ENCODE measurements at regions not wholly inside any gene's neighbourhood (a gene's known extent, or its start where the extent isn't known, plus 50 kb on each side); places are given as distances from the start of the nearest gene placed in this dataset.

DNA sequence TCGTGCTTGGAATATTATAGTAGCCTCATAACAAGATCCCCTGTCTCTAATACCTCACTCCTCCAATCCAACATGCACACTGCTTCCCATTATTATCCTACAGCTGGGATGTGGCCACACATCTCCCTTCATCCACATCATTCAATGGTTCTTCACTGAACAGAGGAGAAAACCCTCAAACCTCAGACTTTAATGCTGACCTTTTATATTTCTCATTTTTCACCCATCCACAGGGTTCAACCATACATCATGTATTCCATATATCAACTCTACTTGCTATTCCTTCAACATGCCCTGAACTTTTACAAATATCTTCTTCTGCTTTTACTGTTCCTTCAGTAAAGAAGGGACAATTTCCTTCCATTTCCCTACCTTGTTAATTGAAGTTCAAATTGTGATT lies 396.8 kb downstream of the TLE4 start:
- H3K4me1 ChIP-seq (ENCODE audit: control insufficient read depth, insufficient read depth, low read length): no peaks in the 10 kb centered on the region
- H3K9ac ChIP-seq (ENCODE audit: low read length): no peak overlapping the region
- no peaks in the 10 kb centered on the region for H3K9me3 ChIP-seq (ENCODE audit: control insufficient read depth, insufficient read depth, low read depth, low read length)
- H3K27me3 ChIP-seq (ENCODE audit: control insufficient read depth, insufficient read depth, low read length): peaks cover 17% of the 10 kb centered on the region; the same call in 1 of the 2 replicates
- H3K27ac ChIP-seq (ENCODE audit: low read depth, low read length): no peak overlapping the region
- no peak overlapping the region for H3K4me3 ChIP-seq (ENCODE audit: low read depth, low read length)
- H3K36me3 ChIP-seq (ENCODE audit: control insufficient read depth, insufficient read depth, low read length): no peaks in the 10 kb centered on the region

DNA sequence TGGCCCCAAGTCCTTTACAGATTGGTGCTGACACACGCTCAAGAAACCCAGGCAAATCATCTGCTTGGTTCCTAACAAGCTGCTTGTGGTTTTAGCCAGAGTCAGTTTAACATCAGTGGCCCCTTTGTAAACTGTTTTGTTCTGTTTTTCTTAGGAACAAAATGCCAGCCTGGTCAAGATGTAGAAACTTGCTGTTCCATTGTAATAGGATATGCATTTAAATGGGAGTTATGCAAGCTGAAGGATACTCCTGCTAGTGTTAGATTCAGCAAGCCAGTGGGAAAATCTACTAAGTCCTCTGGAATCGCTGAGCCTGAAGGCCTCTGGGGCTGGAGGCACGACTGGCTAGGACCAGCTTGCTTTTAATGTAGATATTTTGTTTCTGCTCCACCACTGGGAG lies 391.1 kb downstream of the TLE4 start:
- no peak overlapping the region for H3K9ac ChIP-seq (ENCODE audit: low read length)
- peaks cover 14% of the 10 kb centered on the region for H3K4me1 ChIP-seq (ENCODE audit: control insufficient read depth, insufficient read depth, low read length)
- H3K27me3 ChIP-seq (ENCODE audit: control insufficient read depth, insufficient read depth, low read length): peaks cover 17% of the 10 kb centered on the region; the same call in 1 of the 2 replicates
- no peaks in the 10 kb centered on the region for H3K36me3 ChIP-seq (ENCODE audit: control insufficient read depth, insufficient read depth, low read length)
- H3K4me3 ChIP-seq (ENCODE audit: low read depth, low read length): no peak overlapping the region
- no peak overlapping the region for H3K27ac ChIP-seq (ENCODE audit: low read depth, low read length)
- no peaks in the 10 kb centered on the region for H3K9me3 ChIP-seq (ENCODE audit: control insufficient read depth, insufficient read depth, low read depth, low read length)

DNA sequence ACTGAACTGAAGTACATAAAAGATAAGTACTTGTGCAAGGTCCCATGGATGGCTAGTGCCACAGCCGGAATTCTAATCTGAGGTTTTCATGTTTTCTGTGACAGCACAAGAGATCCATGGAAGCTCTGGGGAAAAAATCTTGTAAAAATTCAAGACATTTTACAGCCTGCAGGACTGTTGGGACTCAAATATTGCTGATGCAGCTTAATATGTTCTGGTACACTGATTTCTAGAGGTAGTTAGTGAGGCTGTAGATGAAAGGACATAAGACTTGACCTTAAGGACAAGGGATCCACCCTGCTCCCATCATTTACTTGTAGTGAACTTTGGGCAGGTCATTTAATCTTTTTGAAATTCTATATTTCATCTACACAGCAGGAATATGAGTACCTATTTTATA lies 390.4 kb downstream of the TLE4 start:
- H3K27ac ChIP-seq (ENCODE audit: low read depth, low read length): no peak overlapping the region
- H3K4me1 ChIP-seq (ENCODE audit: control insufficient read depth, insufficient read depth, low read length): peaks cover 14% of the 10 kb centered on the region
- no peak overlapping the region for H3K9ac ChIP-seq (ENCODE audit: low read length)
- no peaks in the 10 kb centered on the region for H3K36me3 ChIP-seq (ENCODE audit: control insufficient read depth, insufficient read depth, low read length)
- H3K4me3 ChIP-seq (ENCODE audit: low read depth, low read length): no peak overlapping the region
- H3K9me3 ChIP-seq (ENCODE audit: control insufficient read depth, insufficient read depth, low read depth, low read length): no peaks in the 10 kb centered on the region
- peaks cover 17% of the 10 kb centered on the region; the same call in 1 of the 2 replicates for H3K27me3 ChIP-seq (ENCODE audit: control insufficient read depth, insufficient read depth, low read length)

DNA sequence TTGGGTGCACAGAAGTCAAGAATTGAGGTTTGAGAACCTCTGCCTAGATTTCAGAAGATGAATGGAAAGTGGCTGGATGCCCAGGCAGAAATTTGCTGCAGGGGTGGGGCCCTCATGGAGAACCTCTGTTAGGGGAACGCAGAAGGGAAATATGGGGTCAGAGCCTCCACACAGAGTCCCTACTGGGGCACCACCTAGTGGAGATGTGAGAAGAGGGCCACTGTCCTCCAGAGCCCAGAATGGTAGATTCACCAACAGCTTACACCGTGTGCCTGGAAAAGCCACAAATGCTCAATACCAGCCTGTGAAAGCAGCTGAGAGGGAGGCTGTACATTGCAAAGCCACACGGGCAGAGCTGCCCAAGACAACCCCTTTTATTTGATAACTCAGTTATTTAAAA lies 383.5 kb downstream of the TLE4 start:
- Histone ChIP-seq H3K4me3 (ENCODE audit: low read depth, low read length) (no peak overlapping the region), H3K27me3 (ENCODE audit: control insufficient read depth, insufficient read depth, low read length) (no peaks in the 10 kb centered on the region), H3K4me1 (ENCODE audit: control insufficient read depth, insufficient read depth, low read length) (no peaks in the 10 kb centered on the region), H3K9me3 (ENCODE audit: control insufficient read depth, insufficient read depth, low read depth, low read length) (peaks cover 8% of the 10 kb centered on the region; the same call in 1 of the 2 replicates), H3K36me3 (ENCODE audit: control insufficient read depth, insufficient read depth, low read length) (no peaks in the 10 kb centered on the region), H3K9ac (ENCODE audit: low read length) (no peak overlapping the region), H3K27ac (ENCODE audit: low read depth, low read length) (no peak overlapping the region)

DNA sequence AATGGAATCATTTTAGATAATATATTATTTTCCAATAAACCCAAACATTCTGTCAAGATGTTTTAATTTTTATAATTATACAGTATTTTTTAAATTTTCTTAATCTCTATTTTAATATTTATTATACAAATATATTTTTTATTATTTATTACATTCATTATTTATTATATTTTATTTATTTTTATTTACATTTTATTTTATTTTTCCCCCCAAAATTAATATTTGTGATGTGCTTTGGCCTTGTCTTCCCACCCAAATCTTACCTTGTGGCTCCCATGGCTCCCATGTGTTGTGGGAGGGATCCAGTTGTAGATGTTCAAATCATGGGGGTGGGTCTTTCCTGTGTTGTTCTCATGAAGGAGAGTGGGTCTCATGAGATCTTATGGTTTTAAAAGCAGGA lies 382.1 kb downstream of the TLE4 start:
- Histone ChIP-seq H3K4me1 (ENCODE audit: control insufficient read depth, insufficient read depth, low read length) (no peaks in the 10 kb centered on the region), H3K27me3 (ENCODE audit: control insufficient read depth, insufficient read depth, low read length) (no peaks in the 10 kb centered on the region), H3K36me3 (ENCODE audit: control insufficient read depth, insufficient read depth, low read length) (no peaks in the 10 kb centered on the region), H3K9me3 (ENCODE audit: control insufficient read depth, insufficient read depth, low read depth, low read length) (peaks cover 8% of the 10 kb centered on the region; the same call in 1 of the 2 replicates), H3K9ac (ENCODE audit: low read length) (no peak overlapping the region), H3K27ac (ENCODE audit: low read depth, low read length) (no peak overlapping the region), H3K4me3 (ENCODE audit: low read depth, low read length) (no peak overlapping the region)

DNA sequence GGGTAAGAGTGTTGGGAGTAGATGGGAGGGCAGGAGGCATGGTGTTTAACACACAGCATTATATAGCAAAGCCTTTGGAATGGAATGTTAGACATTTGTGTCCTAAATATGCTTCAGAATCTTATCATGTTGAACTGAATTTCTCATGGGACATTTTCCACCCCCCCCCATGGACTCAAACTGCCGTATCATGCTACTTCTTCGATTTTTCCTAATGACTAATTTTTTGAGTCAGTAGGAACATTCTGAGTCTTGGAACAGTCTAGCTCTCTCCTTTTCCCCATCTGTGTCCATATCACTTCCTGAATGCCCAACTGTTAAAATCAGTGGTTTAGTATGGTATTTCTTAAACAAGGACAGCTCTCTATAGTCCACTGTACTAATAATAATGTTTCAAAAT lies 380.6 kb downstream of the TLE4 start:
- no peak overlapping the region for H3K9ac ChIP-seq (ENCODE audit: low read length)
- H3K9me3 ChIP-seq (ENCODE audit: control insufficient read depth, insufficient read depth, low read depth, low read length): peaks cover 8% of the 10 kb centered on the region; the same call in 1 of the 2 replicates
- no peaks in the 10 kb centered on the region for H3K27me3 ChIP-seq (ENCODE audit: control insufficient read depth, insufficient read depth, low read length)

DNA sequence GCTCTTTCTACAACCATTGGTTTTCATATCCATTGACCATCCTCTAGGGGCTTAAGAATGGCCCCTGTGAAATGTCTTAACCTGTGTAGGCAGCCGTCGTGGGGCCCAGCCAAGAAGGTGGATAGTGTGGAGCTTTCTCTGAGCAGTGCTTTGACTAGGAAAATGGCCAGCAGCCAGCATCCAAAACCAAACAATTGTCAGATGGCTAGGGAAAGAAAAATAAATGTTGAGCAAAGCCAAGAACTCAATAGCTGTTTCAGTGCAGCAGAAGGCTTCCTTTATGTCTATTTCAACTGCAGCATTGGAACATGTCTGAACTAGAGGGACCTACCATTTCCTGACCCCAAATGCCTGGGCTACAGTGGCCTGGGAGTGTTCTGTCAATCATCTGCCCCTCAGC lies 374.9 kb downstream of the TLE4 start:
- H3K9me3 ChIP-seq (ENCODE audit: control insufficient read depth, insufficient read depth, low read depth, low read length): no peaks in the 10 kb centered on the region
- H3K4me3 ChIP-seq (ENCODE audit: low read depth, low read length): no peak overlapping the region
- H3K36me3 ChIP-seq (ENCODE audit: control insufficient read depth, insufficient read depth, low read length): no peaks in the 10 kb centered on the region
- no peak overlapping the region for H3K27ac ChIP-seq (ENCODE audit: low read depth, low read length)
- no peaks in the 10 kb centered on the region for H3K4me1 ChIP-seq (ENCODE audit: control insufficient read depth, insufficient read depth, low read length)
- no peaks in the 10 kb centered on the region for H3K27me3 ChIP-seq (ENCODE audit: control insufficient read depth, insufficient read depth, low read length)
- H3K9ac ChIP-seq (ENCODE audit: low read length): no peak overlapping the region

More for the DNA sequence above, 380.6 kb downstream of the TLE4 start:
- H3K4me1 ChIP-seq (ENCODE audit: control insufficient read depth, insufficient read depth, low read length): no peaks in the 10 kb centered on the region
- H3K27ac ChIP-seq (ENCODE audit: low read depth, low read length): no peak overlapping the region
- H3K4me3 ChIP-seq (ENCODE audit: low read depth, low read length): no peak overlapping the region
- no peaks in the 10 kb centered on the region for H3K36me3 ChIP-seq (ENCODE audit: control insufficient read depth, insufficient read depth, low read length)

DNA sequence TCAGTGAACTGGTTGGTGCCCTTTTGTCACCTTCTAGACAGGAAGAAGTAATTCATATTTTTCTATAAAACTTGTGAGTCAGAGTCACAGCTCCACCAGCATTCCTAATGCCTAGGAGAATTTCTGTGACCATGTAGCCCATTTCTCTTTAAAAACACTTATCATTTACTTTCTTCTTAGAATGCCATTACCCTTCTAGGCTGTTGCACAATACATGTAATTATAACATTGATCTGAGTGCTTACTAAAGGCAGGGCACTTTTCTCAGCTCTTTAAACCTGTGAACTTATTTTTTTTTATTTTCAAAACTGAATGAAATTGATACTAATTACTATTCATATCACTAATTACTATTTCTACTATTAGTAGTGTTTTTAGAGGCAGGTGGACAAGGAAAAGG lies 373.7 kb downstream of the TLE4 start:
- Histone ChIP-seq H3K27me3 (ENCODE audit: control insufficient read depth, insufficient read depth, low read length) (no peaks in the 10 kb centered on the region), H3K9me3 (ENCODE audit: control insufficient read depth, insufficient read depth, low read depth, low read length) (no peaks in the 10 kb centered on the region), H3K27ac (ENCODE audit: low read depth, low read length) (no peak overlapping the region), H3K36me3 (ENCODE audit: control insufficient read depth, insufficient read depth, low read length) (no peaks in the 10 kb centered on the region), H3K4me3 (ENCODE audit: low read depth, low read length) (no peak overlapping the region), H3K4me1 (ENCODE audit: control insufficient read depth, insufficient read depth, low read length) (no peaks in the 10 kb centered on the region), H3K9ac (ENCODE audit: low read length) (no peak overlapping the region)

DNA sequence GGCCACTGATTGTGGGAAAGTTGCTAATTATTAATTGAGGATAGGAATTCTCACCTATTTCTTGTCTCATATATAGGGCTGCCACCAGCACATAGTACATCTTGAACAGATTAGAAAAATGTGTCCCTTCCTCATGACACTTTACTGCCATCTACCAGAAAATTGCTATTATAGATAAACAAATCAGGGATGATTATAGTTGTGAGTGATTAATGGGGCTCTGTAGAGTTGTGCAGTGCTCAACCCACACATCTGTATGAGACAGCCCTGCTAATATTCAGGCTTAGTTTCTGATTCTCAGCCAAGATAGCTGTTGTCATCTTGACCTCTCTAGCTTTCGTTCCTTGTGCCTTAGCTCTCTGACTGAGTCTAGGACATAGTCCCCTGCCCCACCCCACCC lies 373.3 kb downstream of the TLE4 start:
- H3K4me3 ChIP-seq (ENCODE audit: low read depth, low read length): no peak overlapping the region
- H3K36me3 ChIP-seq (ENCODE audit: control insufficient read depth, insufficient read depth, low read length): no peaks in the 10 kb centered on the region
- no peaks in the 10 kb centered on the region for H3K9me3 ChIP-seq (ENCODE audit: control insufficient read depth, insufficient read depth, low read depth, low read length)
- H3K27ac ChIP-seq (ENCODE audit: low read depth, low read length): no peak overlapping the region
- H3K9ac ChIP-seq (ENCODE audit: low read length): no peak overlapping the region
- H3K27me3 ChIP-seq (ENCODE audit: control insufficient read depth, insufficient read depth, low read length): no peaks in the 10 kb centered on the region
- no peaks in the 10 kb centered on the region for H3K4me1 ChIP-seq (ENCODE audit: control insufficient read depth, insufficient read depth, low read length)

DNA sequence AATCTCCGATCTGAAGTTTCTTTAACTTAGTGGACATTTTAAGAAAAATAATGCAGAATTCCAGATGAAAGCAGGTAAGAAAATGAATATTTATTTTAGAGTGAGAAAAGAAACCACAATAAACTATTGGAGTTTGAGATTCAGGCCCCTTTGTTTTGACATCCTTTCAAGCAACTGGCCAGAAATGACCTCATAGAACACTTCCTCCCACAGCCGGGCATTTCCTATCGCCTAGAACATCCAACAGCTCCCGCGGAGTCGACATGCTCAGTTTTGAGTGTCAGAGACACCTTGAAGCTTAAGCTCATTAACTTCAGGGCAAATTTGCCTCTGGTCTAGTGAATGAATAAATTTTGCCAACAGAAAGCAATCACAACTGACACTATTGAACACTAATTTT lies 369.2 kb downstream of the TLE4 start:
- Histone ChIP-seq H3K27me3 (ENCODE audit: control insufficient read depth, insufficient read depth, low read length) (no peaks in the 10 kb centered on the region), H3K9ac (ENCODE audit: low read length) (no peak overlapping the region), H3K4me1 (ENCODE audit: control insufficient read depth, insufficient read depth, low read length) (0 out of 2 replicates have a peak, but pooled peaks cover 3% of the 10 kb centered on the region), H3K36me3 (ENCODE audit: control insufficient read depth, insufficient read depth, low read length) (no peaks in the 10 kb centered on the region), H3K27ac (ENCODE audit: low read depth, low read length) (no peak overlapping the region), H3K4me3 (ENCODE audit: low read depth, low read length) (no peak overlapping the region), H3K9me3 (ENCODE audit: control insufficient read depth, insufficient read depth, low read depth, low read length) (no peaks in the 10 kb centered on the region)

DNA sequence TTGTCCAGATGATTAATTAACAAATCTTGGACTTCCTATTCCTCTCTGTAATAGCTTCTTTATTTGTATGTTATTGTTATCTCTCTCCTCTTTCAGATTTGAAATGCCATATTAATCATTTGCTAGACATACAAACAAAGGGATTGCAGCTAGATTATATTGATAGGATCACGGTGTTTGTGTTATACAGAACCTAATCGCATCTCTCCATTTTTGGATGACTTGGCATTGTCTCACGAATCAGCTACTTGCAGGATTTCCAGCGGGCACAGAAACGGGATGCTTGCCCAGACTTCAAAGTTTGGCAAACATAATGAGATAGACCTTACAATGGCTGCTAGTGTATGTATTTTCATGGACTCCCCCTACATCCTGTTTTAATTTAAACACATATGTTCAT lies 368.1 kb downstream of the TLE4 start:
- no peaks in the 10 kb centered on the region for H3K9me3 ChIP-seq (ENCODE audit: control insufficient read depth, insufficient read depth, low read depth, low read length)
- H3K27me3 ChIP-seq (ENCODE audit: control insufficient read depth, insufficient read depth, low read length): no peaks in the 10 kb centered on the region
- no peak overlapping the region for H3K9ac ChIP-seq (ENCODE audit: low read length)
- H3K4me1 ChIP-seq (ENCODE audit: control insufficient read depth, insufficient read depth, low read length): 0 out of 2 replicates have a peak, but pooled peaks cover 3% of the 10 kb centered on the region
- no peak overlapping the region for H3K27ac ChIP-seq (ENCODE audit: low read depth, low read length)
- H3K36me3 ChIP-seq (ENCODE audit: control insufficient read depth, insufficient read depth, low read length): no peaks in the 10 kb centered on the region
- no peak overlapping the region for H3K4me3 ChIP-seq (ENCODE audit: low read depth, low read length)

DNA sequence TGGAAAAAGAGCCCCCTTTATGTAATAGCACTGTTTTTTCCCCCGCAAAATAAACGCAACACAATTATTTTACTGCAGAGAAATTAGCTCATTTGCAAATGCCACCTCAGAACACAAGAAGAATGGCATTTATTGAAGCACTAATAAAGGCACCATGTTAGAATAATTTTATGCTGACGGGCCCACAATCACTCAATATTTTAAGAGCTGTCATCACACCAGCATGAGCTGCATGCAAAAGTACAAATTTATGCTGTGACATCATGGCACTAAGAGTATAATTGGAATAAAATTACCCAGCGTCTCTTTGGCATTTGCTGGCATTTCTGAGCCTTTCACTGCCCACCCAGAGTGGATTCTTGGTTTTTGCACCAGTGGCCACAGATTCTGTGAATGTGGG lies 364.6 kb downstream of the TLE4 start:
- H3K36me3 ChIP-seq (ENCODE audit: control insufficient read depth, insufficient read depth, low read length): no peaks in the 10 kb centered on the region
- H3K27ac ChIP-seq (ENCODE audit: low read depth, low read length): no peak overlapping the region
- H3K4me3 ChIP-seq (ENCODE audit: low read depth, low read length): no peak overlapping the region
- 0 out of 2 replicates have a peak, but pooled peaks cover 3% of the 10 kb centered on the region for H3K4me1 ChIP-seq (ENCODE audit: control insufficient read depth, insufficient read depth, low read length)
- no peak overlapping the region for H3K9ac ChIP-seq (ENCODE audit: low read length)
- H3K27me3 ChIP-seq (ENCODE audit: control insufficient read depth, insufficient read depth, low read length): no peaks in the 10 kb centered on the region
- no peaks in the 10 kb centered on the region for H3K9me3 ChIP-seq (ENCODE audit: control insufficient read depth, insufficient read depth, low read depth, low read length)
